Hepatocyte (in vitro differentiated cells): ENCODE measurements at regions not wholly inside any gene's neighbourhood (a gene's known extent, or its start where the extent isn't known, plus 50 kb on each side); places are given as distances from the start of the nearest gene placed in this dataset.

Experiments used
- CTCF ChIP-seq: fragments of 200-600 bp; sonication (generic); IDR thresholded peaks from 2 replicates; pipeline ENCODE4 v1.5.1; 2016; ENCODE audit warnings: antibody characterized with exemption, mild to moderate bottlenecking; ENCODE audit not compliant: poor library complexity
- EZH2 ChIP-seq: fragments of 200-600 bp; sonication (generic); IDR thresholded peaks from 2 replicates; pipeline ENCODE4 v1.6.1; 2016; ENCODE audit warnings: antibody characterized with exemption, mild to moderate bottlenecking, borderline replicate concordance
- EZH2phosphoT487 ChIP-seq: fragments of 200-600 bp; sonication (generic); IDR thresholded peaks from one replicate; pipeline ENCODE4 v1.6.1; 2018; ENCODE audit warnings: antibody characterized with exemption, mild to moderate bottlenecking, low read depth, moderate library complexity; ENCODE audit not compliant: unreplicated experiment, severe bottlenecking

GRCh38 chr4:148800336-148800885 lies 358.2 kb upstream of the NR3C2 start:
- TF ChIP-seq CTCF (no peak), EZH2 (no peak), EZH2phosphoT487 (no peak)
